Neuronal stem cell (in vitro differentiated cells): ENCODE measurements at regions not wholly inside any gene's neighbourhood (a gene's known extent, or its start where the extent isn't known, plus 50 kb on each side); places are given as distances from the start of the nearest gene placed in this dataset.

Experiments used
- DNase-seq: peaks from one replicate; pipeline ENCODE4 v3.0.0-alpha.2; 2013; ENCODE audit warnings: low spot score
- H2AFZ ChIP-seq: one replicate; pipeline ENCODE4 v1.6.1; 2013; ENCODE audit warnings: mild to moderate bottlenecking, low read length, inconsistent platforms
- H2AK5ac ChIP-seq: 2 replicates; pipeline ENCODE4 v1.6.1; 2013; ENCODE audit warnings: low read depth, mild to moderate bottlenecking, inconsistent platforms, low read length, moderate library complexity, mixed read lengths
- H2BK120ac ChIP-seq: 2 replicates; pipeline ENCODE4 v1.6.1; 2013; ENCODE audit warnings: low read depth, mild to moderate bottlenecking, inconsistent platforms, low read length, moderate library complexity, mixed read lengths
- H2BK12ac ChIP-seq: one replicate; pipeline ENCODE4 v1.6.1; 2013; ENCODE audit warnings: low read length, inconsistent platforms
- H2BK15ac ChIP-seq: 2 replicates; pipeline ENCODE4 v1.6.1; 2013; ENCODE audit warnings: mild to moderate bottlenecking, low read length, inconsistent platforms, mixed read lengths
- H2BK5ac ChIP-seq: one replicate; pipeline ENCODE4 v1.6.1; 2013; ENCODE audit warnings: inconsistent platforms, mild to moderate bottlenecking, low read length, moderate library complexity
- H3K14ac ChIP-seq: one replicate; pipeline ENCODE4 v1.6.1; 2013; ENCODE audit warnings: low read length, inconsistent platforms
- H3K18ac ChIP-seq: 2 replicates; pipeline ENCODE4 v1.6.1; 2013; ENCODE audit warnings: low read length, inconsistent platforms
- H3K23ac ChIP-seq: 2 replicates; pipeline ENCODE4 v1.6.1; 2013; ENCODE audit warnings: low read depth, mild to moderate bottlenecking, mixed read lengths, low read length, inconsistent platforms; ENCODE audit not compliant: poor library complexity
- H3K27ac ChIP-seq: replicated peaks from 3 replicates; pipeline ENCODE4 v1.5.1; 2013; ENCODE audit warnings: low read length, inconsistent platforms
- H3K27me3 ChIP-seq, 3 experiments: 2 replicates each; pipeline ENCODE4 v1.6.1; 2013; ENCODE audit warnings: low read length in 3 of 3, mild to moderate bottlenecking in 2 of 3, inconsistent platforms in 1 of 3, low read depth in 1 of 3, mixed read lengths in 1 of 3, moderate library complexity in 1 of 3; ENCODE audit not compliant: control insufficient read depth in 3 of 3, insufficient read depth in 3 of 3
- H3K36me3 ChIP-seq, 2 donors: replicated peaks in 1 of 2; 2 replicates each; pipeline ENCODE4 v1.6.1; 2013; ENCODE audit warnings: low read length in 2 of 2; ENCODE audit not compliant: control insufficient read depth in 2 of 2, insufficient read depth in 2 of 2
- H3K4ac ChIP-seq: 2 replicates; pipeline ENCODE4 v1.6.1; 2013; ENCODE audit warnings: inconsistent platforms, mild to moderate bottlenecking, low read length, moderate library complexity
- H3K4me1 ChIP-seq, 2 donors: 1 replicate in 1 of 2; 2 replicates in 1 of 2; pipeline ENCODE4 v1.6.1; 2013; ENCODE audit warnings: low read length in 2 of 2, low read depth in 1 of 2; ENCODE audit not compliant: control insufficient read depth in 2 of 2, insufficient read depth in 1 of 2
- H3K4me2 ChIP-seq: one replicate; pipeline ENCODE4 v1.6.1; 2013; ENCODE audit warnings: mild to moderate bottlenecking, low read length, inconsistent platforms; ENCODE audit not compliant: insufficient read depth, poor library complexity, severe bottlenecking
- H3K4me3 ChIP-seq, 2 donors: 2 replicates each; pipeline ENCODE4 v1.5.1; 2013; ENCODE audit warnings: low read length in 2 of 2, mild to moderate bottlenecking in 2 of 2, inconsistent platforms in 1 of 2, moderate library complexity in 1 of 2
- H3K79me1 ChIP-seq: one replicate; pipeline ENCODE4 v1.6.1; 2013; ENCODE audit warnings: low read depth, mild to moderate bottlenecking, inconsistent platforms, low read length, moderate library complexity
- H3K9ac ChIP-seq: one replicate; pipeline ENCODE4 v1.6.1; 2013; ENCODE audit warnings: mild to moderate bottlenecking, low read depth, low read length, inconsistent platforms; ENCODE audit not compliant: poor library complexity
- H3K9me3 ChIP-seq, 2 donors: replicated peaks in 1 of 2; 2 replicates each; pipeline versions ENCODE3 to v1.6.1; 2013; ENCODE audit warnings: low read length in 2 of 2, mild to moderate bottlenecking in 2 of 2, inconsistent platforms in 1 of 2, low read depth in 1 of 2, mixed read lengths in 1 of 2, moderate library complexity in 1 of 2; ENCODE audit not compliant: control insufficient read depth in 2 of 2, insufficient read depth in 1 of 2
- H4K8ac ChIP-seq: one replicate; pipeline ENCODE4 v1.6.1; 2013; ENCODE audit warnings: low read depth, mild to moderate bottlenecking, inconsistent platforms, low read length, moderate library complexity
- H4K91ac ChIP-seq: one replicate; pipeline ENCODE4 v1.6.1; 2013; ENCODE audit warnings: low read length, low read depth, mild to moderate bottlenecking, inconsistent platforms; ENCODE audit not compliant: poor library complexity
- WGBS, 2 donors: extraction: QIAGEN DNeasy Blood & Tissue Kit; methylation state at CpG; one replicate each; pipeline ENCODE4 v1.1.7; 2013; ENCODE audit warnings: missing lambda C conversion rate in 2 of 2, mixed read lengths in 1 of 2; ENCODE audit not compliant: insufficient read length in 2 of 2, insufficient replicate concordance in 1 of 2; ENCODE audit errors: extremely low coverage in 2 of 2; 5-methylcytosine and 5-hydroxymethylcytosine counted together

DNA sequence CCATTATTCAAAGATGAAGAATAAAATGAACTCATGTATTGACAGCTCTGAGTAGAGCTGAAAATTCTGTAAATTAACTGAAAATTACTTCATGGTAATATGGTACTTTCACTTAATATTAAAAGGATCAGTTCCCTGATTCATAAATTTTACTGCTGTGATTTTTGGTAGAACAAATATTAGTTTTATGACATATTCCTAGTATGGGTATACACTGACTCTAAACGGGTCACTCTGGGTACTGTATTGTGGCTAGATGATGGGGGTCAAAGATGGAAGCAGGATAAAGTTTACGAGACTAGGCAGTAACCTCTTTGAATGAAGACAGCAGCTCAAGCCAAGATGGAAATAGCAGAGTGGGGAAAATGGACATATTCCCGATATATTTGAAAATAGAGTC lies 135.5 kb downstream of the NUAK1 start:
- Histone ChIP-seq H4K91ac (no peak overlapping the region), H4K8ac (no peak overlapping the region), H2AFZ (no peak overlapping the region), H3K4ac (no peak overlapping the region), H3K9me3 (peaks cover 0 to 13% of the 10 kb centered on the region in 2 donors), H3K18ac (no peak overlapping the region), H3K79me1 (no peaks in the 10 kb centered on the region), H3K36me3 (no peaks in the 10 kb centered on the region), H2BK5ac (no peak overlapping the region), H3K4me3 (no peak overlapping the region), H3K9ac (no peak overlapping the region), H2BK120ac (no peak overlapping the region), H3K23ac (no peak overlapping the region), H2BK15ac (no peak overlapping the region), H3K27ac (no peak overlapping the region), H3K4me1 (peaks cover 0 to 7% of the 10 kb centered on the region in 2 donors), H3K27me3 (no peaks in the 10 kb centered on the region), H2AK5ac (no peak overlapping the region), H3K4me2 (no peak overlapping the region), H2BK12ac (no peak overlapping the region), H3K14ac (no peak overlapping the region)
- DNase-seq = no peak
- no CpG with 5 or more reads among the region's 3 CpGs for WGBS, 2 donors

GRCh38 chr12:106004289-106004688 lies 134.5 kb downstream of the NUAK1 start:
- H2AK5ac ChIP-seq = no peak overlapping the region
- H2BK5ac ChIP-seq = no peak overlapping the region
- no peak overlapping the region for H2BK12ac ChIP-seq

DNA sequence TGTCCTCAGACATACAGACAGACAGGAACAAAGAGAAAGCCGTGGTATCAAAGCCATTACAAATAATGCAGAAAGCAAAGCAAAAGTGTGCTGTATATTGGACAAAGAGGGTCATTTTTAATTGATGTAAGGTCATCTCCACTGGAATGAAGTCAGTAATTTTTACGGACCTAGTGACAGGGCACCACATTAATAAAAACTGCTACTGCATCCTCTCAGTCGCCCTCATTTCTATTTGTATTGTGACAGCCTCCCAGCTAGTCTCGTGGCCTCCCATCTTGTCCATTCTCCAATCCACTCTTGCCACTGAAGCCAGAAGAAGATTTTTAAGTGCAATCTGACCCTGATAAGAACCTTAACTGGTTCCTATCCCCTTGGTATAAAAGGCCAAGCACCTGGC lies 132.4 kb downstream of the NUAK1 start:
- Histone ChIP-seq H3K4me3 (no peak overlapping the region), H3K9ac (no peak overlapping the region), H3K79me1 (no peaks in the 10 kb centered on the region), H2BK5ac (no peak overlapping the region), H2BK15ac (no peak overlapping the region), H3K27me3 (no peaks in the 10 kb centered on the region), H3K18ac (no peak overlapping the region), H3K4me2 (no peak overlapping the region), H4K8ac (no peak overlapping the region), H3K23ac (no peak overlapping the region), H3K27ac (no peak overlapping the region), H3K4me1 (peaks cover 0 to 7% of the 10 kb centered on the region in 2 donors), H3K9me3 (peaks cover 0 to 13% of the 10 kb centered on the region in 2 donors), H2BK12ac (no peak overlapping the region), H3K14ac (no peak overlapping the region), H2BK120ac (no peak overlapping the region), H2AK5ac (no peak overlapping the region), H2AFZ (peak overlapping the region; percentile 8), H3K4ac (no peak overlapping the region), H4K91ac (no peak overlapping the region), H3K36me3 (no peaks in the 10 kb centered on the region)
- WGBS, 2 donors = no CpG with 5 or more reads among the region's 4 CpGs
- DNase-seq = no peak

More at GRCh38 chr12:106004289-106004688, 134.5 kb downstream of the NUAK1 start:
- Histone ChIP-seq H2BK120ac (no peak overlapping the region), H3K4me3 (no peak overlapping the region), H3K18ac (no peak overlapping the region), H3K79me1 (no peaks in the 10 kb centered on the region), H3K36me3 (no peaks in the 10 kb centered on the region), H3K9me3 (peaks cover 0 to 13% of the 10 kb centered on the region in 2 donors), H3K14ac (no peak overlapping the region), H3K4ac (no peak overlapping the region), H3K27ac (no peak overlapping the region), H3K23ac (no peak overlapping the region), H2AFZ (no peak overlapping the region), H4K8ac (no peak overlapping the region), H3K4me2 (no peak overlapping the region), H3K4me1 (peaks cover 0 to 7% of the 10 kb centered on the region in 2 donors), H2BK15ac (no peak overlapping the region), H3K27me3 (no peaks in the 10 kb centered on the region), H3K9ac (no peak overlapping the region), H4K91ac (no peak overlapping the region)
- no peak for DNase-seq

DNA sequence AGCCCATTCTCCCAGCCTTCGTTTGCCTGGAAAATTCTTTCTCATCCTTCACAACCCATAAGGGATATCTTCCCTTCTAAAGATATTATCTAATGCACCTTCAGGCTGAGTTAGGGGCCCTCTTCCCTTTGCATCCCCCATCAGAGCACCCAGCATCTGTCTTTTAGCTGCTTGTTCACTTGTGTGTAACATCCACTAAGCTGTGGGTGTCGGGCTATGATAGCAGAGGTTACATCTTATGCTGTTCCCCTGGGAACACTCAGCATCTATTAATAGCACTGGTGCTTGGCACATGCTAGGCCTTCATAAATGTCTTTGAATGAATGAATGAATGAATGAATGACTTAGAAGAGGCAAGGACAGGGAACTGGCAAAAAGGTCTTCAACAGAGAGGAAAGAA lies 131.8 kb downstream of the NUAK1 start:
- no peak overlapping the region for H2AFZ ChIP-seq
- H3K4ac ChIP-seq = no peak overlapping the region
- H3K27ac ChIP-seq = no peak overlapping the region
- no peak overlapping the region for H2BK5ac ChIP-seq
- H3K23ac ChIP-seq = no peak overlapping the region
- no peak overlapping the region for H3K4me3 ChIP-seq
- WGBS, 2 donors = no CpG with 5 or more reads among the region's 2 CpGs
- H4K91ac ChIP-seq = no peak overlapping the region
- H2BK15ac ChIP-seq = no peak overlapping the region
- no peak overlapping the region for H2AK5ac ChIP-seq
- peaks cover 0 to 7% of the 10 kb centered on the region in 2 donors for H3K4me1 ChIP-seq
- H3K4me2 ChIP-seq = no peak overlapping the region
- no peak overlapping the region for H2BK120ac ChIP-seq
- no peak overlapping the region for H4K8ac ChIP-seq
- DNase-seq = no peak
- H3K18ac ChIP-seq = no peak overlapping the region
- no peaks in the 10 kb centered on the region for H3K27me3 ChIP-seq
- H2BK12ac ChIP-seq = no peak overlapping the region
- peaks cover 0 to 13% of the 10 kb centered on the region in 2 donors for H3K9me3 ChIP-seq
- H3K9ac ChIP-seq = no peak overlapping the region
- no peaks in the 10 kb centered on the region for H3K79me1 ChIP-seq
- no peak overlapping the region for H3K14ac ChIP-seq
- H3K36me3 ChIP-seq = no peaks in the 10 kb centered on the region
